Transverse colon (tissue), 4 donors: ENCODE measurements at regions not wholly inside any gene's neighbourhood (a gene's known extent, or its start where the extent isn't known, plus 50 kb on each side); places are given as distances from the start of the nearest gene placed in this dataset.

Experiments used
- EP300 ChIP-seq: sonication (generic); formaldehyde crosslinking; IDR thresholded peaks from one replicate; pipeline ENCODE4 v1.6.1; 2017; ENCODE audit warnings: antibody characterized with exemption, low read depth
- POLR2A ChIP-seq: fragments of 450-650 bp; IDR thresholded peaks from one replicate; pipeline ENCODE4 v1.6.1; 2016; ENCODE audit warnings: antibody characterized with exemption, mild to moderate bottlenecking, moderate library complexity
- POLR2AphosphoS5 ChIP-seq, 3 donors: sonication (generic); formaldehyde crosslinking; IDR thresholded peaks; one replicate each; pipeline ENCODE4 v1.6.1; 2016; ENCODE audit warnings: antibody characterized with exemption in 3 of 3
- TF ChIP-seq, protein P1 (sequence below), 5 experiments: fragments of 200-600 bp in 3 of 5; fragments of 450-650 bp in 2 of 5; sonication (generic) in 3 of 5; IDR thresholded peaks; 1 replicate in 2 of 5; 2 replicates in 3 of 5; pipeline ENCODE4 v1.5.1; 2016 to 2017; ENCODE audit warnings: antibody characterized with exemption in 5 of 5, inconsistent platforms in 3 of 5, mild to moderate bottlenecking in 2 of 5, moderate library complexity in 1 of 5

DNA sequence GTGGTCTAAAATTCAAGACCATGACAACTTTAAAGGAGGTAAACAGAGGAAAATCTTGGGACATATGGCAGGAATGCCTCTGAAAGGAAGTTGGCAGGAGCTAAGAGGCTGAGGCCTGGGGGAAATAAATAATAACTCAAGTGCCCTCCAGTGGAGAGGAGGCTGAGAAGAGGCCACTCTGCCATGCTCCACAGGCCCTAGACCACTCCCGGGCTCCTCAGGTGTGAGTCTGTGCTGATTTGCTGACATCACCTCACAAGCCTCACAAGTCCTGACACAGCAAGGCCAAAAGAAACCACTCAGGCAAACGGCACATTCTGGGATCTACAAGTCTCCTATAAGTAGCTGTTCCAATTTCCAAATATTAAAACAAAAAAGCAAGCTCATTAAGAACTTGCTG lies 91.0 kb upstream of the RIPOR2 start:
- TF ChIP-seq POLR2A (no peak), POLR2AphosphoS5 (IDR thresholded peaks at IDR 0.05) (no peak), EP300 (no peak)
- TF ChIP-seq, protein P1, sequence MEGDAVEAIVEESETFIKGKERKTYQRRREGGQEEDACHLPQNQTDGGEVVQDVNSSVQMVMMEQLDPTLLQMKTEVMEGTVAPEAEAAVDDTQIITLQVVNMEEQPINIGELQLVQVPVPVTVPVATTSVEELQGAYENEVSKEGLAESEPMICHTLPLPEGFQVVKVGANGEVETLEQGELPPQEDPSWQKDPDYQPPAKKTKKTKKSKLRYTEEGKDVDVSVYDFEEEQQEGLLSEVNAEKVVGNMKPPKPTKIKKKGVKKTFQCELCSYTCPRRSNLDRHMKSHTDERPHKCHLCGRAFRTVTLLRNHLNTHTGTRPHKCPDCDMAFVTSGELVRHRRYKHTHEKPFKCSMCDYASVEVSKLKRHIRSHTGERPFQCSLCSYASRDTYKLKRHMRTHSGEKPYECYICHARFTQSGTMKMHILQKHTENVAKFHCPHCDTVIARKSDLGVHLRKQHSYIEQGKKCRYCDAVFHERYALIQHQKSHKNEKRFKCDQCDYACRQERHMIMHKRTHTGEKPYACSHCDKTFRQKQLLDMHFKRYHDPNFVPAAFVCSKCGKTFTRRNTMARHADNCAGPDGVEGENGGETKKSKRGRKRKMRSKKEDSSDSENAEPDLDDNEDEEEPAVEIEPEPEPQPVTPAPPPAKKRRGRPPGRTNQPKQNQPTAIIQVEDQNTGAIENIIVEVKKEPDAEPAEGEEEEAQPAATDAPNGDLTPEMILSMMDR (IDR thresholded peaks at IDR 0.05), result no peak
